HFF-Myc (cell line): ENCODE measurements at regions not wholly inside any gene's neighbourhood (a gene's known extent, or its start where the extent isn't known, plus 50 kb on each side); places are given as distances from the start of the nearest gene placed in this dataset.

ENCODE experiments used
- DNase-seq: peaks from one replicate; pipeline ENCODE4 v3.0.0-alpha.2; 2011; ENCODE audit warnings: low read depth; ENCODE audit errors: extremely low read depth
- H3K4me3 ChIP-seq: replicated peaks from 2 replicates; pipeline ENCODE4 v1.5.1; 2011; ENCODE audit warnings: low read depth, mild to moderate bottlenecking, control low read depth, low read length
- CTCF ChIP-seq: IDR thresholded peaks from 2 replicates; pipeline ENCODE4 v1.5.1; 2012; ENCODE audit warnings: mild to moderate bottlenecking, low read depth, low read length, control low read depth; ENCODE audit errors: missing control alignments

- TF ChIP-seq CTCF, result no peak
- no peak for DNase-seq
- H3K4me3 ChIP-seq, result no peak overlapping the region
Measured at GRCh38 chr3:88209356-88209755, 59.6 kb downstream of the C3orf38 start.

GRCh38 chr3:88211096-88211890 is 61.5 kb downstream of the C3orf38 start:
- DNase-seq, result no peak
- no peak for TF ChIP-seq CTCF
- H3K4me3 ChIP-seq, result no peak overlapping the region

- no peak for DNase-seq
- no peak overlapping the region for H3K4me3 ChIP-seq
- TF ChIP-seq CTCF, result peak; percentile 43
Measured at GRCh38 chr3:88219138-88219792, 69.5 kb downstream of the C3orf38 start.

- H3K4me3 ChIP-seq, result no peak overlapping the region
- no peak for DNase-seq
- no peak for TF ChIP-seq CTCF
Measured at GRCh38 chr3:88220126-88220525, 70.4 kb downstream of the C3orf38 start.

- TF ChIP-seq CTCF, result no peak
- no peak for DNase-seq
- no peak overlapping the region for H3K4me3 ChIP-seq
Measured at GRCh38 chr3:88221726-88222125, 72.0 kb downstream of the C3orf38 start.

GRCh38 chr3:88222343-88222742 is 72.6 kb downstream of the C3orf38 start:
- TF ChIP-seq CTCF, result no peak
- DNase-seq, result no peak
- H3K4me3 ChIP-seq, result no peak overlapping the region
